HG02623 (cell line): ENCODE measurements at regions not wholly inside any gene's neighbourhood (a gene's known extent, or its start where the extent isn't known, plus 50 kb on each side); places are given as distances from the start of the nearest gene placed in this dataset.
"Not testable (repeated sequence)": the region's sequence is repeated elsewhere in the genome, so short reads cannot be mapped to it uniquely, and the experiment has no call there.

Experiments used
- ATAC-seq: cut with Tn5 transposase; IDR thresholded peaks from one replicate; pipeline ENCODE4 v1.9.1; 2021; ENCODE audit warnings: moderate library complexity; ENCODE audit not compliant: unreplicated experiment

DNA sequence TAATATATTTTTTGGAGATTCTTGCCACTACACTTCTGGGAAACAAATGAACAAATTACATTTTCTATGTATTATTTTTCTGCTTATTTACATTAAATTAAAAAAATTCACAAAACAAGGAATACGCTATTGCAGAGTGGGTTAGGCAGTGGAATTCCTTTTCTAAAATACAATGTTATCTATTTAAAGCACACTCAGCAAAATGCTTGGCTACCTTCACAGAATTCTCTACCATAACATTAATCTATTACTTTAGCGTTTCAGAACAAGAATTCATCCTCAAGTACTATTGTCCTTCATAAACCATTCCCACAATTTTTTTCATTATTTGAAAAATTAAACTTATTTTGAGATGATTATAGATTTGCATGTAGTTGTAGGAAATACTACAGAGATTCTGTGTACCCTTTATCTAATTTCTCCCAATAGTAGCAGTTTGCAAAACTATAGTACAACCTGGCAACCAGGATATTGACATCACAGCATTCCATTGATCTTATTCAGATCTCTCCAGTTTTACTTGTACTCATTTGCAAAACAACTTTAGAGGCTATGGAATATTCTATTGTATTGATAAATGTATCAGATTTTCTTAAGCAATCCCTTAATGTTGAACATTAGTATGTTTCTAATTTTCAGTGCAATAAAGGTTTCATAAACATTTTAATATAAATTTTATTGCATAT, 120.9 kb downstream of the DLEU7 start:
- ATAC-seq = no peak

DNA sequence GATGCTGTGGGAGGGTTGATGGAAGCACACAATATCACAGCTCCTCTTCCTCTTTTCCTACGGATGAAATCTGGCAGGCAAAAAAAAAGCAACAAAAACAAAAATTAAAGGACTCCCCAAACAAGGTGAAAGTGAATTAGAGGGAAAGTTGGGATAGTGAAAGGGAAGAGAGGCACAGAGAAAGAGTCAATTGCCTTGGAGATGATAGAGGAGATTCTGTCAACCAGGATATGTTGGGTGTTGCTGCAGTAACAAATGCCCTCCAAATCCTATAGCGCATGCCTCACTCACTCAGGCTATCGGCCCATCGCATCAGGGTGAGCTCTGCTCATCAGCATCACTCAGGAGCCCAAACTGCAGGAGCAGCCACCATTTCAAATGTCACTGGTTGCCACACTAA, 119.1 kb downstream of the DLEU7 start:
- no peak for ATAC-seq

DNA sequence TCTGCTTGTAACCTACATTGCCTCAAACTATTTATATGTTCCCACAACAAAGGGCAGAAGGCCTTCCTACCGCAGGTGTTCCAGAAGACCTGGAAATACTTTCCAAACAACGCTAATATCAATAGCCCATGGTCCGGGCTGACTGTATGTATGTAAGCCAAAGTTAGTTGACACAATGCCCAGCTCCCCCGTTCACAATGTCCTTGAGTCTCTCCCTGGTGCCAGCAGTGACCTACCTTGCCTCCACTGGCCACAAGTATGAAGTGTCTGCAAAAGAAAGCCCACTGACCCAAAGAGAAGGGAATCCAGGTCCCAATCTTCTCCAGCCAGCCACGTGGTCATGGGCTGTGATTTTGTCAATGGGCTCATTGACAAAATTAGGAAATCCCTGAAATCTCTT, 118.6 kb downstream of the DLEU7 start:
- no peak for ATAC-seq

DNA sequence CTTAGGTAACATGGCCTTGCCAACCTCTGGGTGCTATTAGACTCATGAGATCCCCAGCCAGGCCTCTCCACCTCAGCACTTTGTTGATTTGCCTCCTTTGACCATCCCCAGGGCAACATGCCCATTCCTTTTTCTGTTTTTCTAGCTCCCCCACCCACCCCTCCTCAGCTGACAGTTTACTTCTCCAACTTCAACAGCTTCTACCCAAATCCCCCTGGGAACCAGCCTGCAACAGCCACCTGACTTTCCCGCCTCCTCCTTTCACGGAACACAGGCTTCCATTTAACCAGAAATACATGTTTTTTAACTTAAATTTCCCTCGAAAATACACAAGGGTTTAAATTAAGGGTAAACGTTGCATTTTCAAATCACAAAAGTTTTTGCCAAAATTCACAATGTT, 117.3 kb downstream of the DLEU7 start:
- ATAC-seq = no peak

DNA sequence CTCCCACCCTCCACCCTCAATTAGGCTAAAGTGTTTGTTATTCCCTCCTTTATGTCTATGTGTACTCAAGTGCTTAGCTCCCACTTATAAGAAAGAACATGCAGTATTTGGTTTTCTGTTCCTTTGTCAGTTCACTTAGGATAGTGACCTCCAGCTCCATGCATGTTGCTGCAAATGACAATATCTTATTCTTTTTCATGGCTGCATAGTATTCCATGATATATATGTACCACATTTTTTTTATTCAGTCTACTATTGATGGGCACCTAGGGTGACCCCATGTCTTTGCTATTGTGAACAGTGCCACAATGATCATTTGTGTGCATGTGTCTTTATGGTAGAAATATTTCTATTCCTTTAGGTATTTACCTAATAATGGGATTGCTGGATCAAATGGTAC, 114.3 kb downstream of the DLEU7 start:
- ATAC-seq = no peak

DNA sequence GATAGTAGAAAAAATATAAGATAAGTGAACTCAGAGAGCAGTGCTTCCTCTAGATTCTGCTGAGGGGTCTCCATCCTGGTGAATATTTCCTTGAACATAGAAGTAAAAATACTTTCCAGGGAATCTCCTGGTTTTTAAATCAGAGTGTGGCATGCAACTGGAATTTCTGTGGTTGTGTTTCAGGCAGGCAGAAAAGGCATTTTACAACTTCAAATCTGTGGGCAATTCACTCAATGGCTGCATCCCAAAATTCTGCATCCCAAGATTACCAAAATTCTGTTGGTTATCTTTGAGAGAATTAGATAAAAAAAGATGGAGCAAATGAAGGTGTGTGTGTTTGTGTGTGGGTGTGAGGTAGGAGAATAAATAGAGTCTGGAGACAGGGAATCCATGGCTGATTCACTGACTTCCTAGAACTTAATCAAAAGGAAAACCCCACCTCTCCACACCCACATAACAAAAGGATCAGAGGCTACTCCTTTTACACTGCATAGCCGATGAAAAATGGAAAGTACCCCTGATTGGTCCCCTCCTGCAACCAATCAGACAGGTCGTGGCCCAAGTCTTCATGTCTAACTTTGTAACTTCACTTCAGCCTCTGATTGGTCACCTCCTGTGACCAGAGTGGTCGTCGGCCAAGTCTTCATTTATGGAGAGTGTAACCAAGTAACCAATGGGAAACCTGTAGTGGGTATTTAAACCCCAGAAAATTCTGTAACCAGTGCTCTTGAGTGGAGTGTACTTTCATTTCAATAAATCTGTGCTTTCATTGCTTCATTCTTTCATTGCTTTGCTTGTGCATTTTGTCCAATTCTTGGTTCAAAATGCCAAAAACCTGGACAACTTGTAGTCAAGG, 112.8 kb downstream of the DLEU7 start:
- no peak for ATAC-seq

DNA sequence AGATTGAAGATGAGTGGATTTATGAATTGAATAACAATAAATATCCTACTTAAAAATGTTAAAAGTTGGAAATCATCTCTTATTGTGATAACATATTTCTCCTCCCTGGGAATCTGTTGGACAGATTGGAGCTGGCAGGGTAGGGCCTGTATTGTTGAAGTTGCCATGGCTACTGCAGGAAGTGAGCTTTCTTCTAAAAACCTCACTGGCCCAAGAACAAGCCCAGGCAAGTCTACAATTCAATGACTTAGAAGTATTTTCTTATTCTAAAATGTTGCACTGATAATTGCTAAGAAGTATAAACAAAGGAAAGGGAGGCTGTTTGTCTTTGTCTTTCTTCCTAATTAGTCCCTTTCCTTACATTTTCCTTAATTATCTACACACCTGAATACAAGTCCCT, 112.1 kb downstream of the DLEU7 start:
- ATAC-seq = no peak

DNA sequence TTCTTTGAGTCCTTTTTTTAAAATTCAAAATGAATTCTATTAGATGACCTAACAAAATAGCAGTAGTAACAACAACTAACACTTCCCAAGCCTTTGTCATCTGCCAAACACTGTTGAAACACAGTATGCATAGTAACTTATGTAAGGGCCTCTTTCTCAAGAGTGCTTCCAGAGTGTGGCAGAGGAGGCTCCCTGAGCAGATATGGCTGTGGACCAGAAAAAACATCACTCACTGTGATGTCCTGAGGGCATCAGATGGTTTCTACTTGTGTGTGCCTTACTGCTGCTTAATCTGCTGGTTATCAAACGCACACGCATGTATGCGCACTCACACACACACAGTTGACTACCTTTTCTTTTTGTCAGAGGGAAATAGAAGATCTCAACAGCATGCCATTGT, 110.8 kb downstream of the DLEU7 start:
- ATAC-seq = no peak

DNA sequence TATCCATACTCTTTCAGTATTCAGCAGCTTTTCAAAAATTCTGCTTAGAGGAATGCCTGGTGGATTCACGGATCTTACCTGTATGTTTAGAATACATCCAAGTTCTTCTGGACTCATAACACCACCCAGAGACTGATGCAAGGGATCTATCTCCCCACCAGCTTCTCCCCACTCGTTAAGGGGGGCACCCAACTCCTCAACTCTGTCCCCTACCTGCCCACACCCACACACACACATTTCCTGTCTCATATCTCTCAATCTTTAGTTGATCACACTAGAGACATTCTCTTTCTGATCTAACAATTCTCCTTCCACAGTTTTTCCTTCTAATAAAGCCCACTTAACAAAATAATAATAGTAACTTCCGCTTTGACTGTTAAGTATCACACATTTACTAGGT, 110.1 kb downstream of the DLEU7 start:
- no peak for ATAC-seq

DNA sequence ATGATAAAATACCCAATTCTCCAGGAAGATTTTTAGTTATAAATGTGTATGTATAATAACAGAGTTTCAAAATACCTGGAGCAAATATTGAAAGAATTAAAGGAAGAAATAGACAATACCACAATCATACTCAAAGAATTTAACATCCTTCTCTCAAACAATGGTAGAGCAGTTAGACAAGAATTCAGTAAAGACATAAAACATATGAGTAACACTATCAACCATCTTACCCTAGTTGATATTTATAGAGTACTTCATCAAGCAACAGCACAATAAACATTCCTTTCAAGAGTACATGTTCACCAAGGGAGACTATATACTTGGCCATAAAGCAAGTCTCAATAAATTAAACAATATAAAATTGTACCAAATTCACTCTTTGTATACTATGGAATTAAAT, 108.4 kb downstream of the DLEU7 start:
- ATAC-seq = no peak

DNA sequence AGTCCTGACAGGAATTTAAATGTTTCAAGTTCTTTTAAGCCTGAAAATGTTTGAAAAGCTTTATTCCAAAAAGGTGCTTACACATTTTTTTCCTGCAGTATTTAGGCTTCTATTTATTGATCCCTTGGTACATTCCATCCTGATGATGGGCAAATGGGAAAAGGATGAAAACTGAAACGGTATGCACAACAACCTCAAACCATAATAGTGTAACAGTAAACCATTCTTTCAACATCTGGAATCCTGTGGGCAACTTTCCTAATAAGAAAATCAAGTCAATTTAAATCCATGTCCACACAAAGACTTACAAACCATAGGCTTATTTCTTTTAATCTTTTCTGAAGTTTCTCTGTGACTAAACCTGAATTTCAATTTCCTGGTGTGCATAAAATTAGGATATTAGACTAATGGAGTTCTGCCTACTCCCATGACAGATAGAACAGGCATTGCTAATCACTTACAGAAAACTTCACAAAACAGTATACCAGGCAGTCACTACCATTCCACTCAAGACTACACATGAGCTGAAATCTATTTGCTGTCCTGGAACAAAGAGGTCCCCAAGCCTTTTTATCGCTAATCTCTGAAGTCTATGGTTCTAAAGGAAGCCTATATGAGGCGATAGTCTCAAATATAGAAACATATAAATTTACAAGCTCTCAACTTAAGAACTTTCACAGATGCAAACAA, 103.3 kb downstream of the DLEU7 start:
- ATAC-seq = no peak

DNA sequence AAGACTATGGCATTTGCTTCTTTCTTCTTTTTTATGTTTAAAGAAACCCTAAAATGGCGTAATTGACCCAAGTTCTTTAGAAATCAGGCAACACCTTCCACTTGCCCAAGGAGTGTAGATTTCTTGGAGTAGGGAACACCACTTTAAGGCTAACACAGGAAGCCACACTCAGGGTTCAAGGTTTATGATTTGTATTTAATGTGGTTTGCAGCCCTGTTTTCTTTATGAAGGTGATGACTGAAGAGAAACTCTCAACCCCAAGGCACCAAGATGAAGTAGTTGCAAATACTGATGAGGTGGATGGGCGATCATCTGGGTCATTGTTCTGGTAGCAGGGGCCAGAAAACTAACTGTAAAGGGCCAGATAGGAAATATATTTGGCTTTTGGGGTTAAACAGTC, 101.1 kb downstream of the DLEU7 start:
- no peak for ATAC-seq

DNA sequence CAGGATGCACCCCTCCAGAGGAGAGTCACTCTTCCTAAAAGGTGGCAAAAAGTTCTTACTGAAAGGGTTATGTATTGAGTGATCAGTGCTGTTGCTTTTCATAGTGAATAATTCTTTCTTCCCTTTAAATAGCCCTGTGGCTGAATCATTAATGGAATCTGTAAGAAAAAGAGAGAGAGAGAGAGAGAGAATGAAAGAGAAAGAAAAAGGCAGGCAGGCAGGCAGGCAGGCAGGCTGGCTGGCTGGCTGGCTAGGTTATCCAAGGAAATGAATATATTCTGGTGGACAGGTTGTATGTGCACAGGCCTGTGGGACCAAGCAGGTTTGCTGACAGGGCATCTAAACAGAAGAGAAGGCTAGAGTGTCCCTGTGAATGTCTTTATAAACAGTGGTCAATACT, 100.5 kb downstream of the DLEU7 start:
- ATAC-seq = no peak

DNA sequence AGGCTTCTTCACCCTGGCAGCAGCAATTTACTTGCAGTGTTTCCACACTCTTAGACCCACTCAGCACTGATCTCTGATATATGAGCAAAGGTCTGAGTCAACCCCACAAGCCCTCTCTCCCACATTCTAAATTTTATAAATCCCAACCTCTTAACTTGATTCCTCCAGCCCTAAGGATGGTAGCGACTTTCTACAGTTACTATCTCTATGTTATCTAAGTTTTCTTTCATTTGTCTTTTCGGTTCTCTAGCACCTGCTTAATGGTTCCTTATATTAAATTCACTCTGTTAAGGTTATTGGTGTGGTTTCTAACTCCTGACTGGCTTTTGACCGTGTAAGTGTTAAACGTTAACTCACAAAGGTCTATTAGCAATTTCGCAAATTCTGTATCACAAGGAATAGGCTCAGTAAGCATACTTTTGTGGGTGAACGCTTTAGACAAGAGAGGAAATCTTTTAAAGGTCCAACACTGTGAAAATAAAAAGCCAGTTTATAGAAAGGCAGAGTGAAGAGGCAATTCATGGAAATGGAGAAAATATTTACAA, 99.3 kb downstream of the DLEU7 start:
- ATAC-seq = no peak

DNA sequence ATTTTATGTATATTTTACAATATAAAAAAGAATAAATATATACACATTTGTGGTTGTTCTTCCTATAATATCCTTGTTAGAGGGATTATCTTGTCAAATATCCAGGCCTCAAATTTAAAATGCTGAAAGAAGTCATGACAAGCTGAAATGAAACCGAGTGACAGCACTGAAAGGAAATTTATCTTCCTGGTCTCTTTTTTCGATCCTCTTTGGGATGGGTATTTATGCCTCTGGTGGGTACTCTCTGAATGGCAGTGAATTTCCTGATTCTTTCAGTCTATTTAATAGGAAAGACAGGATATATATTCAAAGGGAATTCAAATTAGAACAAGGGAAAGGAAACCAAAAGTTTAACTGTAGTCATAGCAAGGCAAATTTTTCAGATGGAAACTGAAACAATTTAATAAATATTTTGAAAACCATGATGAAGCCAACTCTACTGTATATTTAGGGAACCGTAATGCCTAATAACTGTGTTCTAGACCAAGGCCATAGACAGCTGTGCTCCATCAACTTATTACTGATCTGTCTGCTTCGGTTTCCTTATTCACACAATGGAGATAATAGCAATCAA, 97.9 kb downstream of the DLEU7 start:
- ATAC-seq = no peak

DNA sequence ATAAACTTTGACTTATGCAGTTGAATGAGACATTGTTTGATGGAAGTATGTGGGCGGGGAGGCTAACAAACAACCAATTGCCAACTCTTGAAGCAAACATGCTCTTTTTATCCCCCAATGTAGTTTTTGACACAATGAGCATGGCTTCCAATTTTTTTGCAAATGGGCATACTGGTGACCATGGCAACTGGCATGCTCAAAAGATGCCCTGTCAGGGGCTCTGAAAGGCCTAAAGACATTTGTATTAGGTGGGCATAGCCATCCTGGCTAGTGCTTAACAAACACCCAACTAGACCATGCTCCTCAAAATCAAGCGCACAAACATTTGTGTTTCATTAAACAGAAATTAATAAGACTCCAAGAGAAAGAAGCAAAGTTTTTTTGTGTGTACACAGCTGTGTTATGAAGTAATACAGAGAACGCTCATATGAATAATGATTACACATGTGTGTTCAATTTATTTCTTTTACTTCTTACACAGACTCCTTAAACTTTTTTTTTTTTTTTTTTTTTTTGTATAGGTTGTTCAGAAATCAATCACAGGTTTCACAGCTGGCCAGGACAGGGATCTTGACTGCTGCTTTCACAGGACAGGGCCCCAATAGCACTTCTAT, 95.6 kb downstream of the DLEU7 start:
- no peak for ATAC-seq

DNA sequence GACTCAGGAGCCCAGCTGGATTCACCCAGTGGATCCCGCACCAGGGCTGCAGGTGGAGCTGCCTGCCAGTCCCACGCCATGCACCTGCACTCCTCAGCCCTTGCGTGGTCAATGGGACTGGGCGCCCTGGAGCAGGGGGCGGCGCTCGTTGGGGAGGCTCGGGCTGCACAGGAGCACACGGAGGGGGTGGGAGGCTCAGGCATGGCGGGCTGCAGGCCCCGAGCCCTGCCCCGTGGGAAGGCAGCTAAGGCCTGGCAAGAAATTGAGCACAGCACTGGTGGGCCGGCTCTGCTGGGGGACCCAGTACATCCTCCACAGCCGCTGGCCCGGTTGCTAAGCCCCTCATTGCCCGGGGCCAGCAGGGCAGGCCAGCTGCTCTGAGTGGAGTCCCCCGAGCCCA, 90.3 kb downstream of the DLEU7 start:
- ATAC-seq = not testable (repeated sequence)

DNA sequence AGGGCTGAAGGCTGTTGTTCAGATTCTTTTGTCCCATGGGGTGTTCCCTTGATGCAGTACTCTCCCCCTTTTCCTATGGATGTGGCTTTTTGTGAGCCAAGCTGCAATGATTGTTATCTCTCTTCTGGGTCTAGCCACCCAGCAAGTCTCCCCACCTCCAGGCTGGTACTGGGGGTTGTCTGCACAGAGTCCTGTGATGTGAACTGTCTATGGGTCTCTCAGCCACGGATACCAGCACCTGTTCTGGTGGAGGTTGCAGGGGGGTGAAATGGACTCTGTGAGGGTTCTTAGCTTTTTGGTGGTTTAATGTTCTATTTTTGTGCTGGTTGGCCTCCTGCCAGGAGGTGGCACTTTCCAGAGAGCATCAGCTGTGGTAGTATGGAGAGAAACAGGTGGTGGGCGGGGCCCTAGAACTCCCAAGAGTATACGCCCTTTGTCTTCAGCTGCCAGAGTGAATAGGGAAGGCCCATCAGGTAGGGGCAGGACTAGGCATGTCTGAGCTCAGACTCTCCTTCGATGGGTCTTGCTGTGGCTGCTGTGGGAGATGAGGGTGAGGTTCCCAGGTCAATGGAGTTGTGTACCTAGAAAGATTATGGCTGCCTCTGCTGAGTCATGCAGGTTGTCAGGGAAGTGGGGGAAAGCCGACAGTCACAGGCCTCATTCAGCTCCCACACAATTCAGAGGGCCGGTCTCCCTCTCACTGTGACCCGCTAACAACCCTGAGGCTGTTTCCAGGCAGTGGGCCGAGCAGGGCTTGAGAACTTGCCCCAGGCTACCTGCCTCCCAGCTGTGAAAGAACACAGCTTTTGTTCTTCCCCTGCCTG, 87.4 kb downstream of the DLEU7 start:
- ATAC-seq = not testable (repeated sequence)

DNA sequence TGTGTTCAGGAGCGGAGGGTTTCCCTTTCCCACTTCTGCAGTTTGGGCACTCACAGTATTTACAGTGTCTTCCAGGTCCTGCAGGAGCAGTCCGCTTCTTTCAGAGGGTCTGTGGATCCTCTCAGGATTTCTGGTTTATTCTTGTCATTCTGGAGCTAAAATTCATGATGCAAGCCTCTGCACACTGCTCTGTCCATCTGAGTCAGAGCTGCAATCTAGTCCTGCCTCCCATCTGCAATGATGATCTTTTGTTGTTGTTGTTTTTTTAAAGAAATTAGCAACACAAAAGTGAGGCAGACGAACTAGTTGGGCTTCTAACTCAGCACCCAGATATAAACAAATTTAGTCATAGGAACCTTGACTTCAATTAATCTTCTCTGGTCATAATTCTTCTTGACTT, 86.5 kb downstream of the DLEU7 start:
- no peak for ATAC-seq

DNA sequence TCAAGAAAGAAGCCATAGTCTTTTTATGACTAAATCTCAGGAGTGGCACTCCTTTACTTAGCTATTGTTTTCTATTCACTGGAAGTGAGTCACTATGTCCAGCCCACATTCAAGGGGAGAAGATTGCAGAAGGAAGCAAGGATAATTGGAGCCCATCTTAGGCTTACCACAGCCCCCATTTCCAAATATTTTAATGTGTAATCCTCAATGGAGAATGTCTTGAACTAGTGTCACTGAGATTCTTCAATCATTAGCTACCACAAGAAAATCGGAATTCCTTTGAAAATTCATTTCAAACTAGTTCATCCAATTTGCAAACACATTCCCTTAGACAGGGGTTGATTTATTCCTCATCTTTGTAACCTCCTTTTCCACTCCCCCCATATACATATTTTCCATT, 84.7 kb downstream of the DLEU7 start:
- ATAC-seq = no peak
